GM12864 (cell line): ENCODE measurements at regions not wholly inside any gene's neighbourhood (a gene's known extent, or its start where the extent isn't known, plus 50 kb on each side); places are given as distances from the start of the nearest gene placed in this dataset.

Experiments used
- DNase-seq: peaks from one replicate; pipeline ENCODE4 v3.0.0-alpha.2; 2011; ENCODE audit warnings: low read depth
- H3K4me3 ChIP-seq: 2 replicates; pipeline ENCODE4 v1.5.1; 2011; ENCODE audit warnings: mild to moderate bottlenecking, low read depth, low read length, control low read depth
- TF ChIP-seq, protein P1 (sequence below): IDR thresholded peaks from 2 replicates; pipeline ENCODE4 v1.5.1; 2011; ENCODE audit warnings: low read depth, mild to moderate bottlenecking, moderate library complexity, low read length, control low read depth, inconsistent platforms; ENCODE audit errors: missing control alignments

GRCh38 chr16:7171151-7171550 is 161.5 kb upstream of the RBFOX1 start:
- no peak for DNase-seq
- TF ChIP-seq, protein P1, sequence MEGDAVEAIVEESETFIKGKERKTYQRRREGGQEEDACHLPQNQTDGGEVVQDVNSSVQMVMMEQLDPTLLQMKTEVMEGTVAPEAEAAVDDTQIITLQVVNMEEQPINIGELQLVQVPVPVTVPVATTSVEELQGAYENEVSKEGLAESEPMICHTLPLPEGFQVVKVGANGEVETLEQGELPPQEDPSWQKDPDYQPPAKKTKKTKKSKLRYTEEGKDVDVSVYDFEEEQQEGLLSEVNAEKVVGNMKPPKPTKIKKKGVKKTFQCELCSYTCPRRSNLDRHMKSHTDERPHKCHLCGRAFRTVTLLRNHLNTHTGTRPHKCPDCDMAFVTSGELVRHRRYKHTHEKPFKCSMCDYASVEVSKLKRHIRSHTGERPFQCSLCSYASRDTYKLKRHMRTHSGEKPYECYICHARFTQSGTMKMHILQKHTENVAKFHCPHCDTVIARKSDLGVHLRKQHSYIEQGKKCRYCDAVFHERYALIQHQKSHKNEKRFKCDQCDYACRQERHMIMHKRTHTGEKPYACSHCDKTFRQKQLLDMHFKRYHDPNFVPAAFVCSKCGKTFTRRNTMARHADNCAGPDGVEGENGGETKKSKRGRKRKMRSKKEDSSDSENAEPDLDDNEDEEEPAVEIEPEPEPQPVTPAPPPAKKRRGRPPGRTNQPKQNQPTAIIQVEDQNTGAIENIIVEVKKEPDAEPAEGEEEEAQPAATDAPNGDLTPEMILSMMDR, result no peak
- no peak overlapping the region for H3K4me3 ChIP-seq

- no peak for DNase-seq
- TF ChIP-seq, protein P1, result no peak
- no peak overlapping the region for H3K4me3 ChIP-seq
Observed at GRCh38 chr16:7167626-7168025, 165.0 kb upstream of the RBFOX1 start.

GRCh38 chr16:7161891-7162290 is 170.8 kb upstream of the RBFOX1 start:
- H3K4me3 ChIP-seq, result no peak overlapping the region
- no peak for DNase-seq
- TF ChIP-seq, protein P1, result no peak

GRCh38 chr16:7160093-7160492 is 172.6 kb upstream of the RBFOX1 start:
- TF ChIP-seq, protein P1, result no peak
- H3K4me3 ChIP-seq, result no peak overlapping the region
- DNase-seq, result no peak

- no peak overlapping the region for H3K4me3 ChIP-seq
- no peak for DNase-seq
- TF ChIP-seq, protein P1, result no peak
Observed at GRCh38 chr16:7158481-7158880, 174.2 kb upstream of the RBFOX1 start.

DNA sequence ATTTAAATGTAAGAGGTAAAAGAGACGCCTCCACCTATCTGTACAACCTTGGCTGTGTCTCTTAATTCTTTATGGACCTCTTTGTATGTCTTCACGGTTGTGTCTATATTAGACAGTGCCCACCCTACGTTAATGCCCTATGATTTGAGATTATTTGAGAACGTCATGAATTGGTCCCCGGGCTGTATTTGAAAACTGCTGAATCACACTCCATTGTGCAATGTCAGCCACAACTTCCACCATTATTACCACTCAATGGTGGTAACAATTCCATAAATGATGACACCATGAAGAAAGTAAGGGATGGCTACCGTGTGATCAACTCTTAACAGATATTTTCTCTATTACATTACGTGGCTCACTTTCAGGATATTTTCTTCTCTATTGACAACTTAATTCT is 182.4 kb upstream of the RBFOX1 start:
- TF ChIP-seq, protein P1, result no peak
- no peak overlapping the region for H3K4me3 ChIP-seq
- DNase-seq, result no peak

- H3K4me3 ChIP-seq, result no peak overlapping the region
- no peak for DNase-seq
- TF ChIP-seq, protein P1, result no peak
Observed at GRCh38 chr16:7148606-7149005, 184.0 kb upstream of the RBFOX1 start.
